Subcutaneous abdominal adipose tissue (tissue), 5 donors: ENCODE measurements at regions not wholly inside any gene's neighbourhood (a gene's known extent, or its start where the extent isn't known, plus 50 kb on each side); places are given as distances from the start of the nearest gene placed in this dataset.

Source experiments
- H3K27ac ChIP-seq: one replicate; pipeline ENCODE4 v1.7.0; 2013; ENCODE audit warnings: low read depth, mild to moderate bottlenecking, inconsistent platforms, low read length, moderate library complexity
- H3K27me3 ChIP-seq, 5 donors: one replicate each; pipeline ENCODE4 v1.7.0; 2013; ENCODE audit warnings: low read length in 5 of 5, inconsistent platforms in 1 of 5; ENCODE audit not compliant: control insufficient read depth in 5 of 5, insufficient read depth in 4 of 5
- H3K36me3 ChIP-seq, 5 donors: one replicate each; pipeline ENCODE4 v1.7.0; 2013; ENCODE audit warnings: low read length in 5 of 5; ENCODE audit not compliant: control insufficient read depth in 5 of 5, insufficient read depth in 5 of 5
- H3K4me1 ChIP-seq, 5 donors: one replicate each; pipeline ENCODE4 v1.7.0; 2013; ENCODE audit warnings: low read length in 5 of 5, mild to moderate bottlenecking in 3 of 5, moderate library complexity in 1 of 5; ENCODE audit not compliant: control insufficient read depth in 5 of 5, insufficient read depth in 5 of 5
- H3K4me3 ChIP-seq, 5 donors: one replicate each; pipeline ENCODE4 v1.7.0; 2013; ENCODE audit warnings: low read length in 5 of 5, low read depth in 1 of 5
- H3K9ac ChIP-seq, 5 donors: one replicate each; pipeline ENCODE4 v1.7.0; 2013; ENCODE audit warnings: low read length in 5 of 5, mild to moderate bottlenecking in 4 of 5, moderate library complexity in 3 of 5
- H3K9me3 ChIP-seq, 5 donors: one replicate each; pipeline ENCODE4 v1.7.0; 2013; ENCODE audit warnings: low read length in 5 of 5; ENCODE audit not compliant: control insufficient read depth in 5 of 5
- donor health status: healthy.
- donor health status: healthy.
- donor health status: healthy.
- donor health status: healthy.
- donor health status: healthy.

- H3K9me3 ChIP-seq = no peaks in the 10 kb centered on the region
- peaks cover 0 to 3% (median 0%) of the 10 kb centered on the region in 5 donors for H3K27me3 ChIP-seq
- H3K9ac ChIP-seq = no peak overlapping the region
- H3K27ac ChIP-seq = no peak overlapping the region
- H3K36me3 ChIP-seq = no peaks in the 10 kb centered on the region
- no peak overlapping the region for H3K4me3 ChIP-seq
- no peaks in the 10 kb centered on the region for H3K4me1 ChIP-seq
Observed at GRCh38 chr13:94765814-94766213, 53.5 kb upstream of the SOX21 start.

DNA sequence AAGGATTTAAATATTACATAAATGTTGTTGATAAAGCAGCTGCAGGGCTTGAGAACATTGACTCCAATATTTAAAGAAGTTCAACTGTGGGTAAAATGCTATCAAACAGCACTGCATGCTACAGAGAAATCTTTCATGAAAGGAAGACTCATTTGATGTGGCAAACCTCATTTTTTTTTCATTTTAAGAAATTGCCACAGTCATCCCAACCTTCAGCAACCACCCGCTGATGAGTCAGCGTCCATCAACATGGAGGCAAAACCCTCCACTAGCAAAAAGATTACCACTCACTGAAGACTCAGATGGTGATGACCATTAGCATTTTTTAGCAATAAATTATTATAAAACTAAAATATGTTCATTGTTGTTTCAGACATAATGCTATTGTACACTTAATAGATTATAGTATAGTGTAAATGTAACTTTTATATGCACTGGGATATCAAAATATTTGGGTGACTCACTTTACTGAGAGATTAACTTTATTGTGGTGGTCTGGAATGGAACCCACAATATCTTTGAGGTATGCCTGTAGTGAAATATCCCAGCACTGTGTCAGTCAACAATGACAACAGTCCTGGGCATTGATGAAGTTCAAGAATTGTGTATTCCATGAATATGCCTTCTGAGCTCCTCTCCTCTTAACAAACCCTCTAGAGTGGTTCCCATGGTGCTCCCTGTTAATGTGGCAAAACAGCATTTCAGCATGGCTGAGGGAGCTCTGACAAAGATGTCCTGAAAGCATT, 52.4 kb upstream of the SOX21 start:
- H3K9me3 ChIP-seq = peaks cover 0 to 1% (median 0%) of the 10 kb centered on the region in 5 donors
- peaks cover 0 to 3% (median 0%) of the 10 kb centered on the region in 5 donors for H3K27me3 ChIP-seq
- H3K4me1 ChIP-seq = no peaks in the 10 kb centered on the region
- H3K4me3 ChIP-seq = no peak overlapping the region
- H3K36me3 ChIP-seq = no peaks in the 10 kb centered on the region
- H3K27ac ChIP-seq = no peak overlapping the region
- H3K9ac ChIP-seq = no peak overlapping the region
